ENCODE measurements at regions not wholly inside any gene's neighbourhood (a gene's known extent, or its start where the extent isn't known, plus 50 kb on each side); places are given as distances from the start of the nearest gene placed in this dataset.

- no peak for TF ChIP-seq GATA3 (IDR thresholded peaks at IDR 0.05; ENCODE audit: low read depth, low read length)
- no peak for TF ChIP-seq GATA2 (IDR thresholded peaks at IDR 0.05; ENCODE audit: low read depth, low read length)
Observed at GRCh38 chr6:19175023-19175422, 662.1 kb upstream of the ID4 start.
